Kasumi-1 (cell line): ENCODE measurements at regions not wholly inside any gene's neighbourhood (a gene's known extent, or its start where the extent isn't known, plus 50 kb on each side); places are given as distances from the start of the nearest gene placed in this dataset.

Experiments
- DNase-seq, 2 experiments: peaks; one replicate each; lab custom pipeline; 2025; lab: John Stamatoyannopoulos, UW

GRCh38 chr9:75414371-75415160 lies 326.3 kb downstream of the OSTF1 start:
- DNase-seq: no peak

- no peak for DNase-seq
Observed at GRCh38 chr9:75417471-75417870, 329.2 kb downstream of the OSTF1 start.

- DNase-seq: no peak
Observed at GRCh38 chr9:75418518-75418917, 330.2 kb downstream of the OSTF1 start.

GRCh38 chr9:75422944-75423522 lies 334.7 kb downstream of the OSTF1 start:
- DNase-seq: no peak

- no peak for DNase-seq
Observed at GRCh38 chr9:75429531-75430475, 341.5 kb downstream of the OSTF1 start.

- DNase-seq: no peak
Observed at GRCh38 chr9:75431375-75431774, 343.1 kb downstream of the OSTF1 start.

GRCh38 chr9:75432386-75432785 lies 344.1 kb downstream of the OSTF1 start:
- DNase-seq: no peak

- no peak for DNase-seq
Observed at GRCh38 chr9:75432888-75433287, 344.6 kb downstream of the OSTF1 start.

GRCh38 chr9:75438716-75439115 lies 350.4 kb downstream of the OSTF1 start:
- DNase-seq: no peak

- no peak for DNase-seq
Observed at GRCh38 chr9:75440914-75441313, 352.6 kb downstream of the OSTF1 start.

- no peak for DNase-seq
Observed at GRCh38 chr9:75445144-75445543, 356.8 kb downstream of the OSTF1 start.

- no peak for DNase-seq
Observed at GRCh38 chr9:75447281-75447680, 359.0 kb downstream of the OSTF1 start.

GRCh38 chr9:75448281-75448680 lies 360.0 kb downstream of the OSTF1 start:
- no peak for DNase-seq

GRCh38 chr9:75448955-75449354 lies 360.6 kb downstream of the OSTF1 start:
- no peak for DNase-seq

- no peak for DNase-seq
Observed at GRCh38 chr9:75451045-75451444, 362.7 kb downstream of the OSTF1 start.

- DNase-seq: no peak
Observed at GRCh38 chr9:75451505-75451904, 363.2 kb downstream of the OSTF1 start.

GRCh38 chr9:75452512-75452911 lies 364.2 kb downstream of the OSTF1 start:
- no peak for DNase-seq

GRCh38 chr9:75454043-75454442 lies 365.7 kb downstream of the OSTF1 start:
- DNase-seq: no peak

- no peak for DNase-seq
Observed at GRCh38 chr9:75454891-75455290, 366.6 kb downstream of the OSTF1 start.

GRCh38 chr9:75455444-75455921 lies 367.2 kb downstream of the OSTF1 start:
- DNase-seq: no peak

GRCh38 chr9:75456698-75457097 lies 368.4 kb downstream of the OSTF1 start:
- DNase-seq: no peak

- no peak for DNase-seq
Observed at GRCh38 chr9:75457474-75458011, 369.2 kb downstream of the OSTF1 start.
